CD14-positive monocyte (primary cell): ENCODE measurements at regions not wholly inside any gene's neighbourhood (a gene's known extent, or its start where the extent isn't known, plus 50 kb on each side); places are given as distances from the start of the nearest gene placed in this dataset.

Experiments
- DNase-seq, 3 donors: peaks; one replicate each; pipeline ENCODE4 v3.0.0-alpha.2; 2011 to 2022
- H2AFZ ChIP-seq: 2 replicates; pipeline ENCODE4 v1.6.0; 2012; ENCODE audit warnings: mild to moderate bottlenecking, low read depth, low read length, inconsistent platforms; ENCODE audit not compliant: insufficient read depth, poor library complexity, severe bottlenecking
- H3K27ac ChIP-seq, 2 donors: 1 replicate in 1 of 2; 2 replicates in 1 of 2; pipeline ENCODE4 v1.5.1; 2012 to 2013; ENCODE audit warnings: low read length in 2 of 2, control low read depth in 1 of 2, inconsistent platforms in 1 of 2, low read depth in 1 of 2, mild to moderate bottlenecking in 1 of 2
- H3K27me3 ChIP-seq, 2 donors: one replicate each; pipeline versions ENCODE4 v1.6.0 to v1.6.1; 2011 to 2013; ENCODE audit warnings: low read length in 2 of 2; ENCODE audit not compliant: control insufficient read depth in 2 of 2, insufficient read depth in 2 of 2
- H3K36me3 ChIP-seq, 2 donors: replicated peaks in 1 of 2; 1 replicate in 1 of 2; 2 replicates in 1 of 2; pipeline versions ENCODE4 v1.5.1 to v1.6.1; 2012 to 2013; ENCODE audit warnings: low read length in 2 of 2, control low read depth in 1 of 2, inconsistent platforms in 1 of 2, mild to moderate bottlenecking in 1 of 2; ENCODE audit not compliant: insufficient read depth in 2 of 2, control insufficient read depth in 1 of 2
- H3K4me1 ChIP-seq, 2 donors: 1 replicate in 1 of 2; 2 replicates in 1 of 2; pipeline versions ENCODE4 v1.5.1 to v1.6.1; 2012 to 2013; ENCODE audit warnings: low read length in 2 of 2, control low read depth in 1 of 2, inconsistent platforms in 1 of 2, mild to moderate bottlenecking in 1 of 2, moderate library complexity in 1 of 2; ENCODE audit not compliant: insufficient read depth in 2 of 2, control insufficient read depth in 1 of 2
- H3K4me2 ChIP-seq: replicated peaks from 2 replicates; pipeline ENCODE3; 2012; ENCODE audit warnings: low read length, moderate library complexity, mild to moderate bottlenecking; ENCODE audit not compliant: poor library complexity, severe bottlenecking; ENCODE audit errors: extremely low read depth
- H3K4me3 ChIP-seq, 3 experiments: fragments of 200-600 bp in 1 of 3; sonication (generic) in 1 of 3; replicated peaks in 1 of 3; 1 replicate in 2 of 3; 2 replicates in 1 of 3; pipeline ENCODE4 v1.5.1; 2011 to 2013; ENCODE audit warnings: low read length in 3 of 3, mild to moderate bottlenecking in 3 of 3, control low read depth in 2 of 3, low read depth in 2 of 3, inconsistent platforms in 1 of 3, moderate library complexity in 1 of 3
- H3K79me2 ChIP-seq: 2 replicates; pipeline ENCODE4 v1.6.0; 2012; ENCODE audit warnings: mild to moderate bottlenecking, control low read depth, inconsistent platforms, low read length, moderate library complexity; ENCODE audit not compliant: insufficient read depth
- H3K9ac ChIP-seq: 2 replicates; pipeline ENCODE4 v1.6.0; 2017; ENCODE audit warnings: low read length, mild to moderate bottlenecking; ENCODE audit not compliant: insufficient read depth, poor library complexity, severe bottlenecking
- H3K9me3 ChIP-seq, 2 donors: replicated peaks in 1 of 2; 1 replicate in 1 of 2; 2 replicates in 1 of 2; pipeline versions ENCODE4 v1.5.1 to v1.6.1; 2012 to 2013; ENCODE audit warnings: low read length in 2 of 2, control low read depth in 1 of 2; ENCODE audit not compliant: control insufficient read depth in 1 of 2, insufficient read depth in 1 of 2
- H4K20me1 ChIP-seq: 2 replicates; pipeline ENCODE4 v1.6.0; 2012; ENCODE audit warnings: mild to moderate bottlenecking, low read length, control low read depth, moderate library complexity; ENCODE audit not compliant: insufficient read depth
- H3K27ac Mint-ChIP-seq, 7 donors: one replicate each; pipeline ENCODE4 v1.8.0; 2020; ENCODE audit warnings: mild to moderate bottlenecking in 7 of 7, mixed read lengths in 7 of 7, moderate library complexity in 6 of 7, inconsistent platforms in 2 of 7
- H3K27me3 Mint-ChIP-seq, 3 donors: one replicate each; pipeline ENCODE4 v1.8.0; 2021 to 2022; ENCODE audit warnings: low read depth in 3 of 3, mild to moderate bottlenecking in 3 of 3, mixed read lengths in 3 of 3, moderate library complexity in 3 of 3, inconsistent platforms in 1 of 3
- H3K36me3 Mint-ChIP-seq, 2 donors: one replicate each; pipeline ENCODE4 v1.8.0; 2020; ENCODE audit warnings: mixed read lengths in 2 of 2, inconsistent platforms in 1 of 2, mild to moderate bottlenecking in 1 of 2
- H3K4me1 Mint-ChIP-seq: one replicate; pipeline ENCODE4 v1.8.0; 2020; ENCODE audit warnings: mild to moderate bottlenecking, mixed read lengths
- H3K4me3 Mint-ChIP-seq, 2 donors: one replicate each; pipeline ENCODE4 v1.8.0; 2020; ENCODE audit warnings: mild to moderate bottlenecking in 2 of 2, mixed read lengths in 2 of 2, moderate library complexity in 1 of 2
- H3K9me3 Mint-ChIP-seq, 7 donors: one replicate each; pipeline ENCODE4 v1.8.0; 2020 to 2022; ENCODE audit warnings: mixed read lengths in 7 of 7, mild to moderate bottlenecking in 6 of 7, moderate library complexity in 6 of 7, inconsistent platforms in 2 of 7
- WGBS: methylation state at CpG from one replicate; pipeline ENCODE4 v1.1.5; 2013; ENCODE audit warnings: missing lambda C conversion rate; ENCODE audit not compliant: insufficient coverage; 5-methylcytosine and 5-hydroxymethylcytosine counted together
- intact Hi-C, 2 donors: fragments of 100-400 bp; cut with micrococcal nuclease; formaldehyde crosslinking; loops; one replicate each; pipeline versions ENCODE4 v1.15.0 to v1.15.1; 2023
- TF ChIP-seq, protein P1 (sequence below): fragments of 200-600 bp; IDR thresholded peaks from one replicate; pipeline ENCODE4 v1.8.0; 2022; ENCODE audit warnings: antibody characterized with exemption, mild to moderate bottlenecking

DNA sequence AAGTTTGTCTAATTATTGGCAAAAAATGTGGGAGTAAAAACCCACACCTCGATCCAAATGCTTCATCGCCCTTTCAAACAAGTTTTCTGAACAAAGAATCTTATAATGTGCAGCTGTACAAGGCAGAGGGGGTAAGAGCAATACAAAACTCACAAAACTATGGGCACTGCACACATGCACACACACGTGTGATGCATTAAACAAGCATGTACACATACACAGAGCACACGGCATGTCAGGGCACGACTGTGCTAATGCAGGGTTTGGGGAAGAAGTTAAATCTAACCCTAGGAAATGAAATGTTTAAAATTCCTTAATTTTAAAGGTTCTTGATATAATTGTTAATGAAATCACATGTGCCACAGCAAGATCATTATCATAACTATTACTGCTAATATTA lies 264.0 kb downstream of the SEC16B start:
- no CpG with 5 or more reads among the region's 5 CpGs for WGBS
- Mint-ChIP-seq H3K36me3 (no peaks in the 10 kb centered on the region), H3K4me3 (no peak overlapping the region), H3K9me3 (peaks cover 0 to 3% (median under 1%) of the 10 kb centered on the region in 7 donors), H3K4me1 (no peaks in the 10 kb centered on the region), H3K27me3 (no peaks in the 10 kb centered on the region), H3K27ac (no peak overlapping the region)
- Histone ChIP-seq H3K27ac (no peak overlapping the region), H4K20me1 (no peaks in the 10 kb centered on the region), H3K9ac (no peak overlapping the region), H2AFZ (no peak overlapping the region), H3K36me3 (no peaks in the 10 kb centered on the region), H3K79me2 (no peaks in the 10 kb centered on the region), H3K27me3 (no peaks in the 10 kb centered on the region), H3K9me3 (no peaks in the 10 kb centered on the region), H3K4me2 (no peak overlapping the region), H3K4me3 (no peak overlapping the region), H3K4me1 (no peaks in the 10 kb centered on the region)
- no peak for DNase-seq
- intact Hi-C loops: no loop called here
- TF ChIP-seq, protein P1, sequence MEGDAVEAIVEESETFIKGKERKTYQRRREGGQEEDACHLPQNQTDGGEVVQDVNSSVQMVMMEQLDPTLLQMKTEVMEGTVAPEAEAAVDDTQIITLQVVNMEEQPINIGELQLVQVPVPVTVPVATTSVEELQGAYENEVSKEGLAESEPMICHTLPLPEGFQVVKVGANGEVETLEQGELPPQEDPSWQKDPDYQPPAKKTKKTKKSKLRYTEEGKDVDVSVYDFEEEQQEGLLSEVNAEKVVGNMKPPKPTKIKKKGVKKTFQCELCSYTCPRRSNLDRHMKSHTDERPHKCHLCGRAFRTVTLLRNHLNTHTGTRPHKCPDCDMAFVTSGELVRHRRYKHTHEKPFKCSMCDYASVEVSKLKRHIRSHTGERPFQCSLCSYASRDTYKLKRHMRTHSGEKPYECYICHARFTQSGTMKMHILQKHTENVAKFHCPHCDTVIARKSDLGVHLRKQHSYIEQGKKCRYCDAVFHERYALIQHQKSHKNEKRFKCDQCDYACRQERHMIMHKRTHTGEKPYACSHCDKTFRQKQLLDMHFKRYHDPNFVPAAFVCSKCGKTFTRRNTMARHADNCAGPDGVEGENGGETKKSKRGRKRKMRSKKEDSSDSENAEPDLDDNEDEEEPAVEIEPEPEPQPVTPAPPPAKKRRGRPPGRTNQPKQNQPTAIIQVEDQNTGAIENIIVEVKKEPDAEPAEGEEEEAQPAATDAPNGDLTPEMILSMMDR: no peak

DNA sequence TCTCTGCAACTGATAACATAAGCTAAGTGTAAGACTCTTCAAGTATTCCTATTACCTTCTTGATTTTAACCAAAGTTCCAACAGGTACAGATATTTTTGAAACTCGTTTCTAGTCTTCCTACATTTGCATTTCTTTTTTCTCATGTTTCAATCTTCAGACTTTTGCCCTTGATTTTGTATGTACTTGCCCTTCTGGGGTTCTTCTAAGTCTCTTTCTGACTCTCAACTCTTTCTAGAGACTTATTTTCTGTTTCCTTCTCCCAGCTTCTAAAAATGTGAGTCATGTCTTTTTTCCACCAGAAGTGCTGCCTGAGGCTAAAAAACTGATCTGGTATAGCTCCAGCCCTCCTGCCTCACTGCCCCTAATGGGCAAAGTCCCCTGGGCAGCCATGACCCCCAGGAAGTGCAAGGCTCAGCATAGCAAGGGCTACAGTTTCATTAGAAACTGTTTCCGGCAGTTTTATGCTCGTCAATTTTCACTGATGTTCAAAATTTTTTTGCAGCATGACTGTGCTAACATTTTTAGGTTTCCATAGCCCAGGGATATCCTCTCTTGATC lies 265.9 kb downstream of the SEC16B start:
- intact Hi-C loops: no loop called here
- WGBS: 83% methylated on average over 3 of the region's 3 CpGs

More for the DNA sequence above, 265.9 kb downstream of the SEC16B start:
- H3K27ac ChIP-seq: no peak overlapping the region
- no peaks in the 10 kb centered on the region for H3K4me1 ChIP-seq
- TF ChIP-seq, protein P1: no peak
- DNase-seq: no peak
- H2AFZ ChIP-seq: no peak overlapping the region
- Mint-ChIP-seq H3K4me1 (no peaks in the 10 kb centered on the region), H3K27ac (no peak overlapping the region), H3K9me3 (peaks cover 0 to 3% (median 0%) of the 10 kb centered on the region in 7 donors), H3K27me3 (no peaks in the 10 kb centered on the region), H3K36me3 (no peaks in the 10 kb centered on the region), H3K4me3 (no peak overlapping the region)
- H3K27me3 ChIP-seq: no peaks in the 10 kb centered on the region
- H4K20me1 ChIP-seq: no peaks in the 10 kb centered on the region
- H3K4me2 ChIP-seq: no peak overlapping the region
- no peak overlapping the region for H3K9ac ChIP-seq
- H3K79me2 ChIP-seq: no peaks in the 10 kb centered on the region
- H3K4me3 ChIP-seq: no peak overlapping the region
- no peaks in the 10 kb centered on the region for H3K9me3 ChIP-seq
- H3K36me3 ChIP-seq: no peaks in the 10 kb centered on the region
